Ectodermal cell (in vitro differentiated cells): ENCODE measurements at regions not wholly inside any gene's neighbourhood (a gene's known extent, or its start where the extent isn't known, plus 50 kb on each side); places are given as distances from the start of the nearest gene placed in this dataset.
"Not testable (repeated sequence)": the region's sequence is repeated elsewhere in the genome, so short reads cannot be mapped to it uniquely, and the experiment has no call there.

Experiments used
- H3K27ac ChIP-seq: 2 replicates; pipeline ENCODE4 v1.7.0; 2013; ENCODE audit warnings: mild to moderate bottlenecking, low read depth, low read length; ENCODE audit not compliant: insufficient read depth, poor library complexity, severe bottlenecking
- H3K27me3 ChIP-seq: 2 replicates; pipeline ENCODE4 v1.7.0; 2013; ENCODE audit warnings: mild to moderate bottlenecking, low read length; ENCODE audit not compliant: insufficient read depth, control insufficient read depth, poor library complexity, severe bottlenecking
- H3K36me3 ChIP-seq: one replicate; pipeline ENCODE4 v1.7.0; 2013; ENCODE audit warnings: low read length; ENCODE audit not compliant: control insufficient read depth, insufficient read depth
- H3K4me1 ChIP-seq: one replicate; pipeline ENCODE4 v1.7.0; 2013; ENCODE audit warnings: low read length; ENCODE audit not compliant: control insufficient read depth, insufficient read depth
- H3K4me3 ChIP-seq: 2 replicates; pipeline ENCODE4 v1.7.0; 2013; ENCODE audit warnings: low read depth, low read length, control low read depth; ENCODE audit not compliant: insufficient read depth
- H3K9me3 ChIP-seq: 2 replicates; pipeline ENCODE4 v1.7.0; 2013; ENCODE audit warnings: mild to moderate bottlenecking, low read length, moderate library complexity; ENCODE audit not compliant: control insufficient read depth
- WGBS, 2 experiments: methylation state at CpG; one replicate each; pipeline ENCODE4 v1.1.7; 2013; ENCODE audit warnings: missing lambda C conversion rate in 2 of 2; 5-methylcytosine and 5-hydroxymethylcytosine counted together

- H3K4me1 ChIP-seq, H3K27me3 ChIP-seq, H3K4me3 ChIP-seq, H3K27ac ChIP-seq, H3K36me3 ChIP-seq, H3K9me3 ChIP-seq: not testable (repeated sequence)
Measured at GRCh38 chr12:84391176-84391575, 521.4 kb downstream of the SLC6A15 start.

- WGBS, 2 experiments = 89 to 100% methylated on average over 1 of the region's 1 CpG
- Histone ChIP-seq H3K27me3 (no peaks in the 10 kb centered on the region), H3K27ac (no peak overlapping the region), H3K9me3 (no peaks in the 10 kb centered on the region), H3K36me3 (no peaks in the 10 kb centered on the region), H3K4me3 (no peak overlapping the region), H3K4me1 (no peaks in the 10 kb centered on the region)
Measured at GRCh38 chr12:84384384-84384783, 528.2 kb downstream of the SLC6A15 start.

GRCh38 chr12:84382486-84382885, 530.1 kb downstream of the SLC6A15 start:
- not testable (repeated sequence) for H3K4me3 ChIP-seq, H3K27ac ChIP-seq, H3K4me1 ChIP-seq, H3K36me3 ChIP-seq, H3K9me3 ChIP-seq, H3K27me3 ChIP-seq
- WGBS, 2 experiments = 92 to 100% methylated on average over 1 of the region's 1 CpG

- Histone ChIP-seq H3K36me3 (no peaks in the 10 kb centered on the region), H3K4me3 (no peak overlapping the region), H3K27ac (no peak overlapping the region), H3K4me1 (no peaks in the 10 kb centered on the region), H3K27me3 (no peaks in the 10 kb centered on the region), H3K9me3 (no peaks in the 10 kb centered on the region)
- 83 to 89% methylated on average over 1 of the region's 1 CpG for WGBS, 2 experiments
Measured at GRCh38 chr12:84376320-84376719, 536.3 kb downstream of the SLC6A15 start.

- Histone ChIP-seq H3K27ac (no peak overlapping the region), H3K36me3 (no peaks in the 10 kb centered on the region), H3K9me3 (no peaks in the 10 kb centered on the region), H3K27me3 (no peaks in the 10 kb centered on the region), H3K4me1 (no peaks in the 10 kb centered on the region), H3K4me3 (no peak overlapping the region)
- 100% methylated on average over 1 of the region's 1 CpG for WGBS, 2 experiments
Measured at GRCh38 chr12:84375449-84376170, 537.0 kb downstream of the SLC6A15 start.

GRCh38 chr12:84362552-84362897, 550.1 kb downstream of the SLC6A15 start:
- H3K36me3 ChIP-seq = no peaks in the 10 kb centered on the region
- no peaks in the 10 kb centered on the region for H3K27me3 ChIP-seq
- no peak overlapping the region for H3K4me3 ChIP-seq
- 94 to 96% methylated on average over 7 of the region's 7 CpGs for WGBS, 2 experiments
- H3K9me3 ChIP-seq = no peaks in the 10 kb centered on the region
- no peak overlapping the region for H3K27ac ChIP-seq
- no peaks in the 10 kb centered on the region for H3K4me1 ChIP-seq

GRCh38 chr12:84361651-84362551, 550.7 kb downstream of the SLC6A15 start:
- no peaks in the 10 kb centered on the region for H3K27me3 ChIP-seq
- no peak overlapping the region for H3K27ac ChIP-seq
- H3K36me3 ChIP-seq = no peaks in the 10 kb centered on the region
- H3K9me3 ChIP-seq = no peaks in the 10 kb centered on the region
- 93 to 95% methylated on average over 27 of the region's 27 CpGs for WGBS, 2 experiments
- no peak overlapping the region for H3K4me3 ChIP-seq
- no peaks in the 10 kb centered on the region for H3K4me1 ChIP-seq

GRCh38 chr12:84357314-84357713, 555.3 kb downstream of the SLC6A15 start:
- Histone ChIP-seq H3K4me3 (no peak overlapping the region), H3K27me3 (no peaks in the 10 kb centered on the region), H3K36me3 (no peaks in the 10 kb centered on the region), H3K4me1 (no peaks in the 10 kb centered on the region), H3K9me3 (no peaks in the 10 kb centered on the region), H3K27ac (no peak overlapping the region)
- WGBS, 2 experiments = 93 to 97% methylated on average over 3 of the region's 3 CpGs

GRCh38 chr12:84356224-84356623, 556.4 kb downstream of the SLC6A15 start:
- no peaks in the 10 kb centered on the region for H3K4me1 ChIP-seq
- no peaks in the 10 kb centered on the region for H3K36me3 ChIP-seq
- H3K4me3 ChIP-seq = no peak overlapping the region
- no peaks in the 10 kb centered on the region for H3K27me3 ChIP-seq
- WGBS, 2 experiments = 95 to 97% methylated on average over 5 of the region's 5 CpGs
- H3K9me3 ChIP-seq = no peaks in the 10 kb centered on the region
- H3K27ac ChIP-seq = no peak overlapping the region

- WGBS, 2 experiments = 93 to 96% methylated on average over 6 of the region's 6 CpGs
- H3K4me3 ChIP-seq = no peak overlapping the region
Measured at GRCh38 chr12:84355561-84355960, 557.0 kb downstream of the SLC6A15 start.

More at GRCh38 chr12:84355561-84355960, 557.0 kb downstream of the SLC6A15 start:
- H3K36me3 ChIP-seq = no peaks in the 10 kb centered on the region
- no peaks in the 10 kb centered on the region for H3K4me1 ChIP-seq
- H3K27ac ChIP-seq = no peak overlapping the region
- no peaks in the 10 kb centered on the region for H3K9me3 ChIP-seq
- H3K27me3 ChIP-seq = no peaks in the 10 kb centered on the region
